PC-3 (cell line): ENCODE measurements at regions not wholly inside any gene's neighbourhood (a gene's known extent, or its start where the extent isn't known, plus 50 kb on each side); places are given as distances from the start of the nearest gene placed in this dataset.

Experiments
- ATAC-seq: fragments of 200-7000 bp; cut with Tn5 transposase; 2 replicates; pipeline ENCODE4 v1.9.1; 2020; ENCODE audit warnings: mild to moderate bottlenecking, moderate library complexity
- BruUV-seq: library from RNA; stranded (reverse); fragments of 400-500 nt; replicated peaks from 2 replicates; lab custom pipeline; 2021; lab: Mats Ljungman, UMichigan
- CTCF ChIA-PET: fragments of 300-600 bp; sonication (Branson Sonifier 250); formaldehyde crosslinking; loops from one replicate; lab custom pipeline; 2022; ENCODE audit warnings: antibody characterized with exemption; lab: Charles Lee
- POLR2A ChIA-PET: fragments of 300-600 bp; sonication (Branson Sonifier 250); formaldehyde crosslinking; loops from one replicate; lab custom pipeline; 2022; ENCODE audit warnings: antibody characterized with exemption; ENCODE audit not compliant: unreplicated experiment; lab: Charles Lee
- DNase-seq: peaks from one replicate; pipeline ENCODE4 v3.0.0-alpha.2; 2015
- H2AFZ ChIP-seq: fragments of 300-600 bp; sonication (generic); 2 replicates; pipeline ENCODE4 v1.6.0; 2016; ENCODE audit warnings: antibody characterized with exemption, low read length
- H3F3A ChIP-seq: fragments of 300-600 bp; sonication (generic); one replicate; pipeline ENCODE4 v1.6.0; 2017; ENCODE audit warnings: antibody characterized with exemption, low read length, control low read depth, mild to moderate bottlenecking; ENCODE audit not compliant: unreplicated experiment
- H3K27ac ChIP-seq: fragments of 300-600 bp; sonication (generic); 2 replicates; pipeline ENCODE4 v1.5.1; 2016; ENCODE audit warnings: mild to moderate bottlenecking, low read length
- H3K27me3 ChIP-seq: fragments of 300-600 bp; sonication (generic); 2 replicates; pipeline ENCODE4 v1.6.1; 2016; ENCODE audit warnings: low read length, mixed read lengths
- H3K36me3 ChIP-seq: fragments of 300-600 bp; sonication (generic); 2 replicates; pipeline ENCODE4 v1.6.1; 2016; ENCODE audit warnings: low read depth, mixed run types, low read length, mixed read lengths
- H3K4me1 ChIP-seq: fragments of 300-600 bp; sonication (generic); 2 replicates; pipeline ENCODE4 v1.5.1; 2016; ENCODE audit warnings: low read length; ENCODE audit not compliant: insufficient read depth
- H3K4me2 ChIP-seq: fragments of 300-600 bp; sonication (generic); 2 replicates; pipeline ENCODE4 v1.6.0; 2016; ENCODE audit warnings: low read length
- H3K4me3 ChIP-seq: fragments of 300-600 bp; sonication (generic); 2 replicates; pipeline ENCODE4 v1.5.1; 2016; ENCODE audit warnings: mild to moderate bottlenecking, low read length, mixed read lengths
- H3K79me2 ChIP-seq: fragments of 300-600 bp; sonication (generic); 2 replicates; pipeline ENCODE4 v1.6.1; 2017; ENCODE audit warnings: low read length, mixed read lengths
- H3K9ac ChIP-seq: fragments of 300-600 bp; sonication (generic); 2 replicates; pipeline ENCODE4 v1.6.0; 2016; ENCODE audit warnings: mild to moderate bottlenecking, low read length
- H3K9me2 ChIP-seq: fragments of 300-600 bp; sonication (generic); replicated peaks from 2 replicates; pipeline ENCODE4 v1.6.1; 2016; ENCODE audit warnings: mixed run types, low read length, mixed read lengths
- H3K9me3 ChIP-seq: fragments of 300-600 bp; sonication (generic); 2 replicates; pipeline ENCODE4 v1.6.1; 2016; ENCODE audit warnings: low read length, mixed read lengths
- H4K20me1 ChIP-seq: fragments of 300-600 bp; sonication (generic); 2 replicates; pipeline ENCODE4 v1.6.1; 2016; ENCODE audit warnings: low read length, mixed read lengths
- EZH2 ChIP-seq: fragments of 300-600 bp; sonication (generic); IDR thresholded peaks from one replicate; pipeline ENCODE4 v1.6.1; 2017; ENCODE audit warnings: antibody characterized with exemption, mild to moderate bottlenecking, low read length; ENCODE audit not compliant: unreplicated experiment
- EZH2phosphoT487 ChIP-seq: fragments of 300-600 bp; sonication (generic); IDR thresholded peaks from 2 replicates; pipeline ENCODE4 v1.6.1; 2018; ENCODE audit warnings: mild to moderate bottlenecking, antibody characterized with exemption, low read length, borderline replicate concordance
- intact Hi-C: fragments of 100-400 bp; cut with micrococcal nuclease; formaldehyde crosslinking; loops from 2 replicates; pipeline ENCODE4 v1.9.0; 2023
- TF ChIP-seq, protein P1 (sequence below): fragments of 300-600 bp; sonication (generic); conservative IDR thresholded peaks from 2 replicates; pipeline ENCODE4 v1.5.1; 2017; ENCODE audit warnings: antibody characterized with exemption, low read depth, mild to moderate bottlenecking, low read length

DNA sequence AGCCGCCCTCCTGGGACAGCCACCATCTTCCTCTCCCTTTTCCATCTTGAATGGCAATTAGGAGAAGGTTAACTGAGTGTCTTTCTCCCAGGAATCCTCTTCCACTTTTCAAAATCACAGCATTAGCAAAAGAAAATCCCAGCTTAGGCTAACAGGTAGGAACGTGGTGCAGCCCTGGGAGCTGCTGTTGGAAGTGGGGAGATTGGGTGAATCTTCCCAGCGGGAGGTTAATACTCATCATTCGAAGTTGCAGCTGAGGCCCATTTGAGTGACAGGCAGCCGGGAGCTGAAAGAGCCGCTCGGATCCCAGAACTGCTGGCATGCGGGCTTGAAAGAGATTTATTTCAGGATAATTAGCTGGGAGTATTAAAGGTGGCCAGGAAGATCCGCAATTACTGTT, 306.0 kb downstream of the BCL11A start:
- no peak overlapping the region for H3K27ac ChIP-seq
- no peak overlapping the region for H2AFZ ChIP-seq
- H4K20me1 ChIP-seq = no peaks in the 10 kb centered on the region
- intact Hi-C loops = no loop called here
- no peaks in the 10 kb centered on the region for H3K9me2 ChIP-seq
- ATAC-seq (no peak), DNase-seq (no peak)
- H3K27me3 ChIP-seq = no peaks in the 10 kb centered on the region
- POLR2A ChIA-PET = no interaction called here
- no peaks in the 10 kb centered on the region for H3K9me3 ChIP-seq
- no peaks in the 10 kb centered on the region for H3K4me1 ChIP-seq
- no peaks in the 10 kb centered on the region for H3K36me3 ChIP-seq
- TF ChIP-seq EZH2phosphoT487 (no peak), EZH2 (no peak)
- TF ChIP-seq, protein P1, sequence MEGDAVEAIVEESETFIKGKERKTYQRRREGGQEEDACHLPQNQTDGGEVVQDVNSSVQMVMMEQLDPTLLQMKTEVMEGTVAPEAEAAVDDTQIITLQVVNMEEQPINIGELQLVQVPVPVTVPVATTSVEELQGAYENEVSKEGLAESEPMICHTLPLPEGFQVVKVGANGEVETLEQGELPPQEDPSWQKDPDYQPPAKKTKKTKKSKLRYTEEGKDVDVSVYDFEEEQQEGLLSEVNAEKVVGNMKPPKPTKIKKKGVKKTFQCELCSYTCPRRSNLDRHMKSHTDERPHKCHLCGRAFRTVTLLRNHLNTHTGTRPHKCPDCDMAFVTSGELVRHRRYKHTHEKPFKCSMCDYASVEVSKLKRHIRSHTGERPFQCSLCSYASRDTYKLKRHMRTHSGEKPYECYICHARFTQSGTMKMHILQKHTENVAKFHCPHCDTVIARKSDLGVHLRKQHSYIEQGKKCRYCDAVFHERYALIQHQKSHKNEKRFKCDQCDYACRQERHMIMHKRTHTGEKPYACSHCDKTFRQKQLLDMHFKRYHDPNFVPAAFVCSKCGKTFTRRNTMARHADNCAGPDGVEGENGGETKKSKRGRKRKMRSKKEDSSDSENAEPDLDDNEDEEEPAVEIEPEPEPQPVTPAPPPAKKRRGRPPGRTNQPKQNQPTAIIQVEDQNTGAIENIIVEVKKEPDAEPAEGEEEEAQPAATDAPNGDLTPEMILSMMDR = no peak
- H3K9ac ChIP-seq = no peak overlapping the region
- no peak overlapping the region for H3K4me2 ChIP-seq
- H3K4me3 ChIP-seq = no peak overlapping the region
- no peaks in the 10 kb centered on the region for H3F3A ChIP-seq
- CTCF ChIA-PET = interaction anchor here (0.6 kb wide), 2 partner anchors 363 to 385 kb away, joined by 7 read pairs; no protein-coding TSS in a partner anchor
- BruUV-seq = no TSS peak
- H3K79me2 ChIP-seq = no peaks in the 10 kb centered on the region

DNA sequence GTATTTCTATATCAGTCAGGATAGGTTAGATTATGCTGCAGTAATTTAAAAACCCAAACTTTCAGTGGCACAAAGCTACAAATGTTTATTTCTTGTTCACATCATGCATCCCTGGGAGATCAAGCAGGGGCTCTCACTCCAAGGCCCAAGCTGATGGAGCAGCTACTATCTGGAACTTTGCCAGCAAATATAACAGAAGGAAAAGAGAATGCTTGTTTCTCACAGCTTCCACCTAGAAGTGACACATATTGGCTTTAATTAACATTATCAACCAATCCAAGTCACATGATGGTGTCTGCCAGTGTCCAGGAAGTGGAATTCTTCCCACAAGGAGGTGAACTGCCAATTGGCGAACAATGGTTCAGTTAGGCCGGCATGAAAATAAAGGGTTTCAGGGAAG, 306.9 kb downstream of the BCL11A start:
- no peak overlapping the region for H3K9ac ChIP-seq
- TF ChIP-seq, protein P1 = no peak
- no peak for TF ChIP-seq EZH2phosphoT487
- TF ChIP-seq EZH2 = no peak
- no peaks in the 10 kb centered on the region for H3K79me2 ChIP-seq
- BruUV-seq = no TSS peak
- intact Hi-C loops = no loop called here
- H3F3A ChIP-seq = no peaks in the 10 kb centered on the region
- no peak overlapping the region for H3K4me2 ChIP-seq
- no peak overlapping the region for H3K27ac ChIP-seq
- no peaks in the 10 kb centered on the region for H3K9me2 ChIP-seq
- H3K9me3 ChIP-seq = no peaks in the 10 kb centered on the region
- no peaks in the 10 kb centered on the region for H3K4me1 ChIP-seq
- H3K4me3 ChIP-seq = no peak overlapping the region
- DNase-seq (no peak), ATAC-seq (no peak)
- H3K36me3 ChIP-seq = no peaks in the 10 kb centered on the region
- no peaks in the 10 kb centered on the region for H4K20me1 ChIP-seq
- H3K27me3 ChIP-seq = no peaks in the 10 kb centered on the region
- POLR2A ChIA-PET = no interaction called here
- CTCF ChIA-PET = no interaction called here
- no peak overlapping the region for H2AFZ ChIP-seq

DNA sequence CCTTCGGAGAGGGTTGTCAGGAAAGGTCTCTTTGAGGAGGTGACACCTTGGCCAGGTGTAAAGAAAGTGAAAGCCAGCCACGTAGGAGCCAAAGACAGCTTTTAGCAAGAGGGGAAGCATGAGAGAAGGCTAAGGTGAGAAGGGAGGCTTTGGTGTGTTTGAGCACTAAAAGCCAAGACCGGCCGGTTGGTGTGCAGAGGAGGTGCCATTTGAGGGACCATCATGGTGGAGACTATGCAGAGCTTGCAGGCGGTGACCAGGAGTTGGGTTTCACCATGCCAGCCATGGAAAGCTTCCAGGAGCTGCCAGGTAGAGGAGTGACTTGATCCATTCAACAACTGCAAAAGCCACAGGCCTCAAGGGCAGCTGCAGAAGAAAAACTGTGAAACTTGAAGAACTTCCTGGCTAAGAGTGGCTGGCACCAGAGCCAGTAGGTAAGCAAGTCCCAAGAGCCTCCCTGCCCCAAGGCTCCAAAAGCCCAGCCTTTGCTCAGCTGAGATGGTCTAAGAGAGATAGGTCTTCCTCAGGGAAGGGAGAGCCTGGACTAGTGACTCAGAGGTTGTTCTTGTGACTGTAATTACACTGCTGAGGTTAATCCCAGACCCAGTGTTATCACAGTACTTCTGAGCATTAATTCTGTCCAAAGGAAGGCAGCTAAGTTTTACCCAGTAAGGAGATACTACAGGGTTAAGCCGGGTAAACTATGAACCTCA, 319.0 kb downstream of the BCL11A start:
- Histone ChIP-seq H3K4me2 (no peak overlapping the region), H3K4me1 (no peaks in the 10 kb centered on the region), H3K9ac (no peak overlapping the region), H3K27ac (no peak overlapping the region), H3K27me3 (no peaks in the 10 kb centered on the region), H3K36me3 (no peaks in the 10 kb centered on the region), H2AFZ (no peak overlapping the region), H3K4me3 (no peak overlapping the region), H3K79me2 (no peaks in the 10 kb centered on the region), H3K9me3 (no peaks in the 10 kb centered on the region), H3F3A (no peaks in the 10 kb centered on the region), H3K9me2 (no peaks in the 10 kb centered on the region), H4K20me1 (no peaks in the 10 kb centered on the region)
- TF ChIP-seq, protein P1 = no peak
- TF ChIP-seq EZH2phosphoT487 (no peak), EZH2 (no peak)
- ChIA-PET CTCF (no interaction called here), POLR2A (no interaction called here)
- no TSS peak for BruUV-seq
- ATAC-seq = no peak
- no peak for DNase-seq
- intact Hi-C loops = no loop called here
